Stimulated activated CD8-positive, alpha-beta memory T cell treated with anti-CD3 and anti-CD28 coated beads, Interleukin-12 subunit alpha, Interleukin-12 subunit beta, amount 100 ng/mL, for 1 hour (primary cell): ENCODE measurements at regions not wholly inside any gene's neighbourhood (a gene's known extent, or its start where the extent isn't known, plus 50 kb on each side); places are given as distances from the start of the nearest gene placed in this dataset.
"Not testable (repeated sequence)": the region's sequence is repeated elsewhere in the genome, so short reads cannot be mapped to it uniquely, and the experiment has no call there.

ENCODE experiments used
- DNase-seq: peaks from one replicate; pipeline ENCODE4 v3.0.0-alpha.2; 2020; ENCODE audit warnings: low read depth

DNA sequence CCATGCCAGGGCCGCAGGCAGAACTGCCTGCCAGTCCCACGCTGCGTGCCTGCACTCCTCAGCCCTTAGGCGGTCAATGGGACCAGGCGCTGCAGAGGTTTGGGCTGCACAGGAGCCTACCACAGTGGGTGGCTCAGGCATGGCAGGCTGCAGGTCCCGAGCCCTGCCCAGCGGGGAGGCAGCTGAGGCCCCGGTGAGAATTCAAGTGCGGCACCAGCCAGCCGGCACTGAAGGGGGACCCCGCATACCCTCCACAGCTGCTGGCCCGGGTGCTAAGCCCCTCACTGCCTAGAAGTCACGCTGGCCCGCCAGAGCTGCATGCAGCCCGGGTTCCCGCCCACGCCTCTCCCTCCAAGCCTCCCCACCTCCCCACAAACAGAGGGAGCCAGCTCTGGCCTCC, 302.5 kb upstream of the UGT8 start:
- no peak for DNase-seq

- DNase-seq, result no peak
Measured at GRCh38 chr4:114302472-114302871, 296.1 kb upstream of the UGT8 start.

- no peak for DNase-seq
Measured at GRCh38 chr4:114304046-114304445, 294.6 kb upstream of the UGT8 start.

DNA sequence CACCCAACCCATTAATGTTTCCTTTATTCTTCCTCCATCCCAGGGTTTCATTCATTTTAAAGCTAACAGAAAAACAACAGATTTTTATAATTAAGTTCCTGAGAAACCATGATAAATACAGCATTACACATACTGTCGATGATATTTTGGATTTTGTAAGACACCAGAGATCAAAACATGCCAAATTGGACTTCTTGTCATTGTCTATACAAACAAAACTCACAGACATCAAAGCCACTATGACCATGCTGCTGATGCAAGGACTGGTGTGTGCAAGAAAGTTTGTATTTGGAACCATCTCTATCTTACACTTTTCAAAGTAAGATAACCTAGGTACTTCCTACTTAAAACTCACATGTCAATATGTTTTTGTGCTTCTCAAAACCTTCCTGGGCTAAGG, 294.0 kb upstream of the UGT8 start:
- no peak for DNase-seq

- DNase-seq, result no peak
Measured at GRCh38 chr4:114306946-114307345, 291.7 kb upstream of the UGT8 start.

GRCh38 chr4:114310296-114310925, 288.2 kb upstream of the UGT8 start:
- DNase-seq, result no peak

DNA sequence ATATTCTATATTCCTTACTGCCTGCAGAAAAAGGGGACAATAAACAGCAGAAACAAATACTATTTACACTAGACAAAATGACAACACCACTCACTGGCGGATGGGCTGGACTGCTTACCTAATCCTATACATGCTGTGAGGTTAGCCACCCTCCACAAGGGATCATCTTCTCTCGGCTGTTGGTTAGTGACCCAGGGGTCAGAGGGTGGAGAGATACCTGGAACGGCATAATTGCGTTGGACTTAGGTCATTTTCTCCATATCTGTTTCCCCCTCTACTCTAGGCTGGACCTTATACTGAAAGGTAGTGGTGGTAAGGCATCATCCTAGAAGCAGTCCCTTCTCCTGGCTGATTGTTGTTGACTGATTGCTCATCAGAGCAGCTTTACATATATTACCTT, 286.8 kb upstream of the UGT8 start:
- no peak for DNase-seq

DNA sequence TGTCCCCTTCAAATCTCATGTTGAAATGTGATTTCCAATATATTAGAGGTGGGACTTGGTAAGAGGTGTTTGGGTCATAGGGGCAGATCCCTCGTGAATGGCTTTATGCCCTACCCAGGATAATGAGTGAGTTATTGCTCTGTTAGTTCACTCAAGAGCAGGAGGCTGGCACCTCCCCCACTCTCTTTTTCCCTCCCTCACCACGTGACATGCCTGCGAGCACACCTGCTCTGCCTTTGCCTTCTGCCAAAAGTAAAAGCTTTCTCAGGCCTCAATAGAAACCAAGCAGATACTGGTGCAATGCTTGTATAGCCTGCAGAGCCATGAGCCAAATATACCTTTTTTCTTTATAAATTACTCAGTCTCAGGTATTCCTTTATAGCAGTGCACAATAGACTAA, 286.3 kb upstream of the UGT8 start:
- DNase-seq, result no peak

- DNase-seq, result no peak
Measured at GRCh38 chr4:114316789-114317188, 281.8 kb upstream of the UGT8 start.

- DNase-seq, result no peak
Measured at GRCh38 chr4:114317564-114317963, 281.0 kb upstream of the UGT8 start.

GRCh38 chr4:114318309-114318708, 280.3 kb upstream of the UGT8 start:
- no peak for DNase-seq

- DNase-seq, result no peak
Measured at GRCh38 chr4:114320126-114320525, 278.5 kb upstream of the UGT8 start.

DNA sequence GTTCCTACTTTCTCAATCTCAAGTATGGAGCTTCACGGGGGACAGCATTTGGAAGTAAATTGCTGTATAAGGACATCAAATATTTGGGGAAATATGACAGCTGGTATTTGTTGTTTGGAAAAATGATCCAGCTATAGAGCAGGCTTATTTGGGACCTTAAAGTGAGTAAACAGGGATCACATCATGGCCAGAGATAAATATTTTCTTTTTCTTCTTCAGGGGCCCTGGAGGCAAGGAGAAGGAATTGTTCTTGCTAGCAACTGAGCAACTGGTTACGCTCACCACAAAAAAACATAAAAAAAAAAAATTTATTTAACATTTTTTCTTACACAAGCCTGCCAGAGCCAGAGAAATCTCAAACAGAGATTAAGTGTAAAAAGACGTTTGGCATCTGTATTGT, 277.2 kb upstream of the UGT8 start:
- no peak for DNase-seq

GRCh38 chr4:114323841-114324240, 274.8 kb upstream of the UGT8 start:
- DNase-seq, result no peak

DNA sequence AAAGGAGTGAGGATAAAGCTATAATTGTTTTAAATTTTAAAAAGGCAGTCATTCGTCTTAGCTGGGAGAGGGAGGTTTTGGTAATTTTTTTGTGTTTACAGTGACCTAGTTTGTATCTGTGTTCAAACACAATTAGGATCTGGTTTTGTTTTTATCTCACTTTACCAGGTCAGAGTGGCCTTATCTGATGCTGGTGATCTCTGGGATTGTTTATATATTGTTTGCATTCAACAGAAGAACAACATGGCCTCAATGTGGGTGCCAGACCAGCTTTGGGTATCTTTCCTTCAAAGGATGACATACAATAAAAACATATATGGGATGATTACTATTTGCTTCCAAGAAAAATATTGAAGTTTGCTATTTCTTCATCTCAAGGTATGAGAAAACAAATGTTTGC, 272.2 kb upstream of the UGT8 start:
- DNase-seq, result no peak

DNA sequence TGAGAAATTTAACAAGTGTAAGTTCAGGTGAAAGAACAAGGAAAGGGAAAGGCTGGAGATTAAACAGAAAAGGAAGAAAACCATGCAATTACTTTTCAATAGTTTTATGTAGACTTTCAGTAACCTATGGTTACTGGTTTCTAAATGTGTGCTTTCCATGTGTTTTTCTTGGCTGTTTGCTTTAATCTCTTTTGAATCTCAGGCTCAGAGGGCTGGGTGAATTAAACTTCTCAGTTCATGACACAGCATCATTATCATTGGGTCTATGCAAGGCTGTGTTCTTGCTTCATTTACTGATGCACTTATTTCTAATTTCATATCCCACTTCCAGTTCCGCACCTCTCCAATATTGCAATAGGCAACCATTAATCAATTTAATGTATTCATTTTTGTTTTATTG, 266.5 kb upstream of the UGT8 start:
- DNase-seq, result no peak

DNA sequence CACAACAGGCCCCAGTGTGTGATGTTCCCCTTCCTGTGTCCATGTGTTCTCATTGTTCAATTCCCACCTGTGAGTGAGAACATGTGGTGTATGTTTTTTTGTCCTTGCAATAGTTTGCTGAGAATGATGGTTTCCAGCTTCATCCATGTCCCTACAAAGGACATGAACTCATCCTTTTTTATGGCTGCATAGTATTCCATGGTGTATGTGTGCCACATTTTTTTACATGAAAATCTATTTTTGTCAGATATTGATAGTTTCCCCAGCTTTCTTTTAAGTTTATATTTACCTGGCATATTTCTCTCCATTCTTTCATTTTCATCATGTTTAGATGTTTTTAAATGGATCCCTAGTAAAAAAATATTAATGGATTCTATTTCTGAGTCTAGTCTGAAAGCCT, 264.2 kb upstream of the UGT8 start:
- DNase-seq, result not testable (repeated sequence)

DNA sequence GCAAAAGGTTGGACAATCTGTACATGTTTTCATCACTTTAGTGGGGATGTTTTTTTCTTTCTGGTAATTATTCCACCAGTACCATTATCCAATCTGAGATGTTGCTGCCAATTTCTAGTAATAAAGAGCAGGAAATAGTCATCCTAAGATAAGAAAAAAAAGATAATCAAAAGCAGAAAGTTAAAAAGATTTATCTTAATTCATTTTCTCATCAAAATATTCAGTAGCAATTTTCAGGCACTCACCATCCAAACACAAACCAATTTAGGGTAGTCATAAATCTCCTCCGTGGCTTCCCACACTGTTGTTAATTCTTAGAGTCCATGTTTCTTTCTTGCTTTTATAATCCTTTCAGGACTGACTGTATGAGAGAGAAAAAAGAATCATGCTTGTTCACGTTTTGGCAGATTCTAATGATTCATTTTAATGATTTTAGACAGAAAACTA, 263.7 kb upstream of the UGT8 start:
- no peak for DNase-seq

DNA sequence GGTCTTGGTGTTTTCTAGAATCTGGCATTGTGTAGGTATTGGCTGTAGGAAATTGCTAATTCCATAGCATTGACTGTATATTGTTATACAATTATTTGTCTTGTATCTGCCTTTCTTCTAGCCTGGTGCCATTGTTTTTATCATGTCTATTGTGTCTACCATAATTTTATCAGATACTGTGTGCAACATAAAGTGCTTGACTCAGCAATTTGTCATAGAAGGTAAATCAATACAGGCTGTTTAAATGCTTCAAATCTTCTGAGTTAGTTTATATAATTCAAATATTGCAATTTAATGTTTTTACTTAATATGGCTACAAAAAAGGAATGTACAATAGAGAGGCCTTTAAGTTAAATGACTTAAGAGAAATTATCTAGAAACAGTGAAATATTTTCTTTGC, 263.3 kb upstream of the UGT8 start:
- DNase-seq, result no peak

DNA sequence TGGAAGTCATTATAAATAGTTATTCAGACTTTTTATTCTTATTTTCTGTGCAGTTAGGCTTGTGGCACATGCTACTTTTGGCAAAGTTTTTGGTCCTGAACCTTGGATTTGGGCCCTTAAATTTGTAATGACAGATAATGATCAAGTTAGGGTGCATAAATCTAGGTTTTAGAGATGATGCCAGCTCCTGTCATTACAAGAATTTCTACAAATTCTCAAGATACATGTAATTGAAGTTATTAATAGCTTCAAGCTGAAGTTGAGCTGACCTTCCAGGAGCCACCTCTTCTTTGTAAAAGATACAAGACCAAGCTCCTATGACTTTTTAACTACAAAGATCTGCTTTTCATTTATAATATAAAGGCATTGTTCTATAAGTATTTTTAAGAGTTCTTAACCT, 255.6 kb upstream of the UGT8 start:
- DNase-seq, result no peak

DNA sequence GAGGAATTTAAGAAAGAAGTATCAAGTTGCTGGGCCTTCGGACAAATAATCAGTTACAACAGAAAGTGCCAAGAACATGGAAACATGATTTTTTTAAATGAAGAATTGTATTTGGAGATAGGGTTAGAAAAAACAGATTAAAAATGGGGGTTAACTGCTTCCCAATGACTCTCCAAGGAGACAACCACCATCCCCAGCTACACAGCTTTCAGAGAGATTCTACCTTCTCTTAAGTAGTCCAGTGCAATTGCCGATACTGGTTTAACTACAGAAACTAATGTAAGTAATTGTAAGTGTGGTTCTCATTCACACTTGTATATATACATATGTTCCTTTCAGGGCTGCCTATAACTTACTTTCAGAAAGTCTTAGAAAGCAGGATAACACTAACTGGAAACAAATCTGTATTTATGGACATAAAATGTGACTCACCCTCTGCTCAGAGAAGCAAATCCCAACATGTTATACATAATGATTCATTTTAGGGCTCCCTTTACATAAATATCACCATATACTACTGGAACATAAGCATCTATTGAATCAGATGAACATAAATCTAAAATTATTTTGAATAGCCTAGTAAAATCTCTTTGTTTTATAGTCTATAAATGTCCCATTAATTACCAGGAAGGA, 248.9 kb upstream of the UGT8 start:
- no peak for DNase-seq

GRCh38 chr4:114358901-114359300, 239.7 kb upstream of the UGT8 start:
- DNase-seq, result no peak

DNA sequence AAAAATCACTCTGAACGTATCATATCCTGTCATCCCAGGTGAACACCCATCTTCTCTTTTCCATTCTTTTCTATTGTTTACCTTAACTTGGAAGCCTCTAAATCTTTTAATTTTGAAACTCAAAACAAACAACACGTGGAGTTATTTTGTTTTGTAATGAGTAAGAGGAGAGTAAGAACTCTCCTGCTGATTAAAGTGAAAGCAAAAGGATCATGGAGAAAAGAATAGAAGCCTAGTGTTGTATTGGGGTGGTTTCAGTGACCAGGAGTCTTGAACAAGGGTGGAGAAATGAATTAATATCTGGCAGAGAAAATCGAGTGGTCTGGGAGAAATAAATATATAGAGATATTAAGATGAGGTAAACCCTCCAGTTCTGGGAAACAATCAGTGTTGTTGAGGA, 237.4 kb upstream of the UGT8 start:
- no peak for DNase-seq

DNA sequence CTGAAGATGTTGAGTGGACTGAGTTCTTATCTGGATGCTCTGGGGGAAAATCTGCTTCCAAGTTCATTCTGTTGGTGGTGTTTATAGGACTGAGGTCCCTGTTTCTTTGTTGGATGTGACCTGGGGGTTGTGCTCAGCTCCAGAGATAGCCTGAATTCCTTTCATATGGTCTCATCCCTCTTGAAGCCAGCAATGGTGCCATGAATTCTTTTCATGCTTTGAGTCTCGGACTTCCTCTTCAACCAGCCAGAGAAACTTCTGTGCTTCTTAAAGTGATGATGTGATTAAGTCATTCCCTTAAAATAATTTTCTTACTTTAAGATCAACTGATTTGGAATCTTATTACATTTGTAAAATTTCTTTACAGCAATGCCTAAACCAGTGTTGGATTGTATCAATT, 233.8 kb upstream of the UGT8 start:
- DNase-seq, result no peak
